OCI-LY3 (cell line): ENCODE measurements at regions not wholly inside any gene's neighbourhood (a gene's known extent, or its start where the extent isn't known, plus 50 kb on each side); places are given as distances from the start of the nearest gene placed in this dataset.

Experiments
- EZH2phosphoT487 ChIP-seq: fragments of 200-600 bp; shearing (Covaris generic); IDR thresholded peaks from 2 replicates; pipeline ENCODE4 v1.6.1; 2018; ENCODE audit warnings: antibody characterized with exemption, mixed run types, low read depth
- TF ChIP-seq, protein P1 (sequence below): fragments of 200-600, 300-600 bp; sonication (generic); IDR thresholded peaks from 2 replicates; pipeline ENCODE4 v1.5.1; 2014; ENCODE audit warnings: antibody characterized with exemption, low read length, low read depth

DNA sequence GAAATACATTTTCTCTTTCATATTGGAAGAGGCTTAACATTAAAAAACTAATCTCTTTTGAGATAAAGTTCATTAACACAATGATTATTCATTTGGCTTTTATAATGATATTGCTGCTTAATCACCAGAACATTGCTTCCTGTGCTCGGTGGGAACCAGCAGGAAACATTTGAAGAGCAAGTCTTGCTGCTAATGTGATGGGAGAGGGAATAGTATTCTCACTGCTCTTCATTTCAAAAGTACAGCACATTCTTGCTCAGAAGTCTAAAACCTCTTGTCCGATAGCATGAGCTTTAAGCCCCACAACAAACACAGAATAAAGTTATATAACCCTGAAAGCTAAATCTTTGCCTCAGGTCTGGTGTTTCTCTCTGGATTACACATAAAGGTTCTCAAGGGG lies 190.8 kb upstream of the CNTN4 start:
- TF ChIP-seq, protein P1, sequence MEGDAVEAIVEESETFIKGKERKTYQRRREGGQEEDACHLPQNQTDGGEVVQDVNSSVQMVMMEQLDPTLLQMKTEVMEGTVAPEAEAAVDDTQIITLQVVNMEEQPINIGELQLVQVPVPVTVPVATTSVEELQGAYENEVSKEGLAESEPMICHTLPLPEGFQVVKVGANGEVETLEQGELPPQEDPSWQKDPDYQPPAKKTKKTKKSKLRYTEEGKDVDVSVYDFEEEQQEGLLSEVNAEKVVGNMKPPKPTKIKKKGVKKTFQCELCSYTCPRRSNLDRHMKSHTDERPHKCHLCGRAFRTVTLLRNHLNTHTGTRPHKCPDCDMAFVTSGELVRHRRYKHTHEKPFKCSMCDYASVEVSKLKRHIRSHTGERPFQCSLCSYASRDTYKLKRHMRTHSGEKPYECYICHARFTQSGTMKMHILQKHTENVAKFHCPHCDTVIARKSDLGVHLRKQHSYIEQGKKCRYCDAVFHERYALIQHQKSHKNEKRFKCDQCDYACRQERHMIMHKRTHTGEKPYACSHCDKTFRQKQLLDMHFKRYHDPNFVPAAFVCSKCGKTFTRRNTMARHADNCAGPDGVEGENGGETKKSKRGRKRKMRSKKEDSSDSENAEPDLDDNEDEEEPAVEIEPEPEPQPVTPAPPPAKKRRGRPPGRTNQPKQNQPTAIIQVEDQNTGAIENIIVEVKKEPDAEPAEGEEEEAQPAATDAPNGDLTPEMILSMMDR = no peak
- no peak for TF ChIP-seq EZH2phosphoT487
